Liver (tissue), 7 donors: ENCODE measurements at regions not wholly inside any gene's neighbourhood (a gene's known extent, or its start where the extent isn't known, plus 50 kb on each side); places are given as distances from the start of the nearest gene placed in this dataset.

Source experiments
- DNase-seq: peaks from one replicate; pipeline ENCODE4 v3.0.0-alpha.2; 2017; ENCODE audit warnings: low spot score
- H3K27ac ChIP-seq, 2 donors: one replicate each; pipeline ENCODE4 v1.7.0; 2013; ENCODE audit warnings: inconsistent platforms in 2 of 2, low read length in 2 of 2, control low read depth in 1 of 2, low read depth in 1 of 2, mild to moderate bottlenecking in 1 of 2
- H3K27me3 ChIP-seq, 4 donors: one replicate each; pipeline versions ENCODE4 v1.6.1 to v1.7.0; 2013; ENCODE audit warnings: low read length in 3 of 4, inconsistent platforms in 1 of 4, mild to moderate bottlenecking in 1 of 4, moderate library complexity in 1 of 4; ENCODE audit not compliant: control insufficient read depth in 4 of 4, insufficient read depth in 4 of 4
- H3K36me3 ChIP-seq, 4 donors: one replicate each; pipeline versions ENCODE4 v1.6.1 to v1.7.0; 2013; ENCODE audit warnings: low read length in 3 of 4, mild to moderate bottlenecking in 3 of 4, low read depth in 1 of 4, moderate library complexity in 1 of 4; ENCODE audit not compliant: control insufficient read depth in 4 of 4, insufficient read depth in 3 of 4
- H3K4me1 ChIP-seq, 4 donors: one replicate each; pipeline versions ENCODE4 v1.6.1 to v1.7.0; 2013; ENCODE audit warnings: low read length in 3 of 4, mild to moderate bottlenecking in 3 of 4, moderate library complexity in 1 of 4; ENCODE audit not compliant: control insufficient read depth in 4 of 4, insufficient read depth in 4 of 4
- H3K4me3 ChIP-seq, 3 donors: one replicate each; pipeline versions ENCODE4 v1.6.1 to v1.7.0; 2013; ENCODE audit warnings: low read length in 3 of 3, control low read depth in 1 of 3, low read depth in 1 of 3, mild to moderate bottlenecking in 1 of 3
- H3K9ac ChIP-seq, 2 donors: one replicate each; pipeline ENCODE4 v1.7.0; 2013; ENCODE audit warnings: low read length in 2 of 2, mild to moderate bottlenecking in 2 of 2, moderate library complexity in 2 of 2, control low read depth in 1 of 2, low read depth in 1 of 2
- H3K9me3 ChIP-seq, 4 donors: one replicate each; pipeline versions ENCODE4 v1.6.1 to v1.7.0; 2013; ENCODE audit warnings: low read length in 3 of 4; ENCODE audit not compliant: control insufficient read depth in 4 of 4
- ATF3 ChIP-seq: IDR thresholded peaks from 2 replicates; pipeline ENCODE4 v1.6.1; 2016; ENCODE audit warnings: antibody characterized with exemption
- EGR1 ChIP-seq, 2 donors: IDR thresholded peaks; 2 replicates each; pipeline ENCODE4 v1.6.1; 2016 to 2018; ENCODE audit warnings: antibody characterized with exemption in 2 of 2, low read depth in 2 of 2
- FOXA1 ChIP-seq: IDR thresholded peaks from 2 replicates; pipeline ENCODE4 v1.6.1; 2016; ENCODE audit warnings: antibody characterized with exemption
- FOXA2 ChIP-seq: IDR thresholded peaks from 2 replicates; pipeline ENCODE4 v1.6.1; 2016; ENCODE audit warnings: antibody characterized with exemption
- MAX ChIP-seq: IDR thresholded peaks from 2 replicates; pipeline ENCODE4 v1.6.1; 2016; ENCODE audit warnings: antibody characterized with exemption
- RAD21 ChIP-seq, 2 donors: IDR thresholded peaks; 2 replicates each; pipeline ENCODE4 v1.6.1; 2016; ENCODE audit warnings: antibody characterized with exemption in 2 of 2, mild to moderate bottlenecking in 2 of 2
- RXRA ChIP-seq, 2 donors: IDR thresholded peaks; 2 replicates each; pipeline ENCODE4 v1.6.1; 2017 to 2018; ENCODE audit warnings: antibody characterized with exemption in 2 of 2, mild to moderate bottlenecking in 1 of 2
- SP1 ChIP-seq: IDR thresholded peaks from 2 replicates; pipeline ENCODE4 v1.6.1; 2018; ENCODE audit warnings: antibody characterized with exemption, mild to moderate bottlenecking
- YY1 ChIP-seq: IDR thresholded peaks from 2 replicates; pipeline ENCODE4 v1.6.1; 2016; ENCODE audit warnings: antibody characterized with exemption, mild to moderate bottlenecking
- ZBTB33 ChIP-seq: IDR thresholded peaks from 2 replicates; pipeline ENCODE4 v1.6.1; 2016; ENCODE audit warnings: antibody characterized with exemption
- WGBS: extraction: QIAGEN DNeasy Blood & Tissue Kit; methylation state at CpG from one replicate; pipeline ENCODE4 v1.1.7; 2013; 5-methylcytosine and 5-hydroxymethylcytosine counted together
- TF ChIP-seq, protein P1 (sequence below): IDR thresholded peaks from 2 replicates; pipeline ENCODE4 v1.6.1; 2016; ENCODE audit warnings: antibody characterized with exemption, mild to moderate bottlenecking
- donor health status: healthy.
- donor health status: healthy.
- donor health status: healthy.
- donor health status: healthy.

DNA sequence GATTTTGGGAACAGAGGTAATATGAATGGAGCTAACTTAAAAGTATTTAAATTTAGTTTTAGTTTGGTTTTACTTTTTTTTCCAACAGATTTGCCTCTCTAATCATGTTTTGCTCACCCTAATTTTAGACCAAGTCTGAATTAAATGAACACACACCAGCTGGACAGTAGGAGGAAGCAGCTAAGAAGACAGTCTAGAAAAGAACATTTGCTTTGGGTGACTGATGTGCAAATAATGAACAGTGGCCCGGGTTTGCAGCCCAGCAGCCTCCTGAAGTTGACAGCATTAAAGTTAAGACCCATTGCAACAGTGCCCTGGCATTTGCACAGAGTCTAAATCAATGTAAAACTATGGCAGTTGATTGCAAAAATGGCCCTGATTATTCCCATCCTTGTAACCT is 66.4 kb upstream of the SORL1 start:
- H3K27ac ChIP-seq: no peak overlapping the region
- 46% methylated on average over 1 of the region's 1 CpG for WGBS
- H3K4me3 ChIP-seq: no peak overlapping the region
- H3K4me1 ChIP-seq: no peaks in the 10 kb centered on the region
- no peaks in the 10 kb centered on the region for H3K36me3 ChIP-seq
- H3K9me3 ChIP-seq: no peaks in the 10 kb centered on the region
- TF ChIP-seq, protein P1, sequence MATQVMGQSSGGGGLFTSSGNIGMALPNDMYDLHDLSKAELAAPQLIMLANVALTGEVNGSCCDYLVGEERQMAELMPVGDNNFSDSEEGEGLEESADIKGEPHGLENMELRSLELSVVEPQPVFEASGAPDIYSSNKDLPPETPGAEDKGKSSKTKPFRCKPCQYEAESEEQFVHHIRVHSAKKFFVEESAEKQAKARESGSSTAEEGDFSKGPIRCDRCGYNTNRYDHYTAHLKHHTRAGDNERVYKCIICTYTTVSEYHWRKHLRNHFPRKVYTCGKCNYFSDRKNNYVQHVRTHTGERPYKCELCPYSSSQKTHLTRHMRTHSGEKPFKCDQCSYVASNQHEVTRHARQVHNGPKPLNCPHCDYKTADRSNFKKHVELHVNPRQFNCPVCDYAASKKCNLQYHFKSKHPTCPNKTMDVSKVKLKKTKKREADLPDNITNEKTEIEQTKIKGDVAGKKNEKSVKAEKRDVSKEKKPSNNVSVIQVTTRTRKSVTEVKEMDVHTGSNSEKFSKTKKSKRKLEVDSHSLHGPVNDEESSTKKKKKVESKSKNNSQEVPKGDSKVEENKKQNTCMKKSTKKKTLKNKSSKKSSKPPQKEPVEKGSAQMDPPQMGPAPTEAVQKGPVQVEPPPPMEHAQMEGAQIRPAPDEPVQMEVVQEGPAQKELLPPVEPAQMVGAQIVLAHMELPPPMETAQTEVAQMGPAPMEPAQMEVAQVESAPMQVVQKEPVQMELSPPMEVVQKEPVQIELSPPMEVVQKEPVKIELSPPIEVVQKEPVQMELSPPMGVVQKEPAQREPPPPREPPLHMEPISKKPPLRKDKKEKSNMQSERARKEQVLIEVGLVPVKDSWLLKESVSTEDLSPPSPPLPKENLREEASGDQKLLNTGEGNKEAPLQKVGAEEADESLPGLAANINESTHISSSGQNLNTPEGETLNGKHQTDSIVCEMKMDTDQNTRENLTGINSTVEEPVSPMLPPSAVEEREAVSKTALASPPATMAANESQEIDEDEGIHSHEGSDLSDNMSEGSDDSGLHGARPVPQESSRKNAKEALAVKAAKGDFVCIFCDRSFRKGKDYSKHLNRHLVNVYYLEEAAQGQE: no peak
- TF ChIP-seq RXRA (IDR thresholded peaks at IDR 0.05) (no peak), YY1 (no peak), EGR1 (IDR thresholded peaks at IDR 0.05; ENCODE audit: low read depth in 2 of 2) (no peak), FOXA2 (no peak), MAX (no peak), RAD21 (IDR thresholded peaks at IDR 0.05) (no peak), SP1 (no peak), ZBTB33 (no peak), ATF3 (no peak), FOXA1 (no peak)
- no peak overlapping the region for H3K9ac ChIP-seq
- no peak for DNase-seq
- no peaks in the 10 kb centered on the region for H3K27me3 ChIP-seq
